ENCODE measurements at regions not wholly inside any gene's neighbourhood (a gene's known extent, or its start where the extent isn't known, plus 50 kb on each side); places are given as distances from the start of the nearest gene placed in this dataset.

GRCh38 chr5:118295045-118295444 lies 693.3 kb downstream of the DTWD2 start:
- TF ChIP-seq CTCF (IDR thresholded peaks at IDR 0.05) (no peak), POLR2A (IDR thresholded peaks at IDR 0.05) (no peak), POLR2AphosphoS5 (IDR thresholded peaks at IDR 0.05) (no peak)
